Suprapubic skin (tissue), 4 donors: ENCODE measurements at regions not wholly inside any gene's neighbourhood (a gene's known extent, or its start where the extent isn't known, plus 50 kb on each side); places are given as distances from the start of the nearest gene placed in this dataset.

Source experiments
- CTCF ChIP-seq, 2 donors: fragments of 200-600 bp in 1 of 2; fragments of 450-650 bp in 1 of 2; sonication (generic) in 1 of 2; IDR thresholded peaks; one replicate each; pipeline ENCODE4 v1.5.1; 2016 to 2019; ENCODE audit warnings: antibody characterized with exemption in 2 of 2, mild to moderate bottlenecking in 1 of 2, moderate library complexity in 1 of 2
- POLR2A ChIP-seq, 2 donors: fragments of 450-650 bp; IDR thresholded peaks; one replicate each; pipeline ENCODE4 v1.6.1; 2017; ENCODE audit warnings: antibody characterized with exemption in 2 of 2, mild to moderate bottlenecking in 2 of 2, moderate library complexity in 2 of 2
- POLR2AphosphoS5 ChIP-seq, 3 donors: sonication (generic); formaldehyde crosslinking; IDR thresholded peaks; one replicate each; pipeline ENCODE4 v1.6.1; 2017; ENCODE audit warnings: antibody characterized with exemption in 3 of 3

DNA sequence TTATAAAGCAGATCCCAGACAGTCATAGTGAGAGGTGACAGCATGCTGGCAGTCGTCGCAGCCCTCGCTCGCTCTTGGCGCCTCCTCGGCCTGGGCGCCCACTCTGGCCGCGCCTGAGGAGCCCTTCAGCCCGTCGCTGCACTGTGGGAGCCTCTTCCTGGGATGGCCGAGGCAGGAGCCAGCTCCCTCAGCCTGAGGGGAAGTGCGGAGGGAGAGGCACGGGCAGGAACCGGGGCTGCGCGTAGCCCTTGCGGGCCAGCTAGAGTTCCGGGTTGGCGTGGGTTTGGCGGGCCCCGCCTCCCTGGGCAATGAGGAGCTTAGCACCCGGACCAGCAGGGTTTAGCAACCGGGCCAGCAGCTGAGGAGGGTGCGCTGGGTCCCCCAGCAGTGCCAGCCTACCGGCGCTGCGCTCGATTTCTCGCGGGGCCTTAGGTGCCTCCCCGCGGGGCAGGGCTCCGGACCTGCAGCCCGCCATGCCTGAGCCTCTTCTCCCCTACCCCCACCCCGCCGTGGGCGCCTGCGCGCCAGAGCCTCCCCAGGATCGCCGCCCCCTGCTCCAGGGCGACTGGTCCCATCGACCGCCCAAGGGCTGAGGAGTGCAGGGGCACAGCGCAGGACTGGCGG lies 451.2 kb upstream of the DCN start:
- TF ChIP-seq POLR2AphosphoS5 (IDR thresholded peaks at IDR 0.05) (no peak), CTCF (IDR thresholded peaks at IDR 0.05) (no peak), POLR2A (IDR thresholded peaks at IDR 0.05) (no peak)
